NT2/D1 (cell line): ENCODE measurements at regions not wholly inside any gene's neighbourhood (a gene's known extent, or its start where the extent isn't known, plus 50 kb on each side); places are given as distances from the start of the nearest gene placed in this dataset.

Experiments
- SUZ12 ChIP-seq: IDR thresholded peaks from 2 replicates; pipeline ENCODE4 v1.6.1; 2011; ENCODE audit not compliant: insufficient read length, insufficient read depth; ENCODE audit errors: extremely low read depth
- YY1 ChIP-seq: IDR thresholded peaks from 2 replicates; pipeline ENCODE4 v1.6.1; 2011; ENCODE audit not compliant: insufficient read length, insufficient read depth
- ZNF274 ChIP-seq: IDR thresholded peaks from 2 replicates; pipeline ENCODE4 v1.6.1; 2011; ENCODE audit warnings: mild to moderate bottlenecking, low read depth, low read length

DNA sequence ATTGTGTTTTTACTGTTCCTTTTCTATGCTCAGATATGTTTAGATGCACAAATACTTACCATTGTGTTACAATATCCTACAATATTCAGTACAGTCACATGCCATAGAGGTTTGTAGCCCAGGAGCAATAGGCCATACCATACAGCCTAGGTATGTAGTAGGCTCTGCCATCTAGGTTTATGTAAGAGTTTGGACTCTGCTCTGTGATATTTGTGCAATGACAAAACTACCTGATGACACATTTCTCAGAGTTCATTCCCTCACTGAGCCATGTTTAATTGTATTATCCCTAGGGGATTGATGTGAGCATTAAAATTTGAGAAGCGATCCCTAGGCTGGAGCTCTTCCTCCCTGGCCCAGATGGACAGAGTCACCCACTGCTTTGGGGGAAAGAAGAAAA is 270.0 kb upstream of the PROK2 start:
- TF ChIP-seq SUZ12, result no peak
- TF ChIP-seq ZNF274, result no peak
- TF ChIP-seq YY1, result no peak
